Hematopoietic multipotent progenitor cell (in vitro differentiated cells): ENCODE measurements at regions not wholly inside any gene's neighbourhood (a gene's known extent, or its start where the extent isn't known, plus 50 kb on each side); places are given as distances from the start of the nearest gene placed in this dataset.
A peak's percentile ranks its signal among the peaks of the same experiment; 100 is the strongest.
"Not testable (repeated sequence)": the region's sequence is repeated elsewhere in the genome, so short reads cannot be mapped to it uniquely, and the experiment has no call there.

Source experiments
- DNase-seq, 3 donors: peaks; one replicate each; pipeline ENCODE4 v3.0.0-alpha.2; 2011 to 2015; ENCODE audit warnings: low read depth in 2 of 3, low spot score in 2 of 3

DNA sequence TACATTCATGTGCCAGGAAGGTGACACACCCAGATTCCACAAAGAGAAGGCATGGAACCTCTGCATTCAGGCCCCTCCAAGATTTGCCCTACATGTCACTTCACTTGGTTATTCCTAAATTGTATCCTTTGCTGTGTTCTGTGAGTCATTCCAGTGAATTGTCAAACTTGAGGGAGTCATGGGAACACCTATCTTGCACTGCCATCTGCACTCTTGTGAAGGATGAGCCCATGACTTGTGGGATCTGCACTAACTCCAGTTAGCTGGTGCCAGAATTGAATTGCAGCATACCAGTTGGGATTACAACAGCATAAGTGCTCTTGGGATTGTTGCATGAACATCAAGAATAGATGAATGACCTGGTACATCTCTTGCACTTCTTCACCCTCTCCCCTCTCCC, 1288.0 kb upstream of the ZEB2 start:
- DNase-seq = no peak

- DNase-seq = no peak
These were observed 1287.6 kb upstream of the ZEB2 start for GRCh38 chr2:145807554-145807953.

GRCh38 chr2:145806546-145806945, 1286.6 kb upstream of the ZEB2 start:
- DNase-seq = no peak

GRCh38 chr2:145802133-145802532, 1282.2 kb upstream of the ZEB2 start:
- DNase-seq = no peak

- no peak for DNase-seq
These were observed 1281.3 kb upstream of the ZEB2 start for GRCh38 chr2:145801210-145801609.

- no peak for DNase-seq
These were observed 1280.5 kb upstream of the ZEB2 start for GRCh38 chr2:145800151-145801091.

DNA sequence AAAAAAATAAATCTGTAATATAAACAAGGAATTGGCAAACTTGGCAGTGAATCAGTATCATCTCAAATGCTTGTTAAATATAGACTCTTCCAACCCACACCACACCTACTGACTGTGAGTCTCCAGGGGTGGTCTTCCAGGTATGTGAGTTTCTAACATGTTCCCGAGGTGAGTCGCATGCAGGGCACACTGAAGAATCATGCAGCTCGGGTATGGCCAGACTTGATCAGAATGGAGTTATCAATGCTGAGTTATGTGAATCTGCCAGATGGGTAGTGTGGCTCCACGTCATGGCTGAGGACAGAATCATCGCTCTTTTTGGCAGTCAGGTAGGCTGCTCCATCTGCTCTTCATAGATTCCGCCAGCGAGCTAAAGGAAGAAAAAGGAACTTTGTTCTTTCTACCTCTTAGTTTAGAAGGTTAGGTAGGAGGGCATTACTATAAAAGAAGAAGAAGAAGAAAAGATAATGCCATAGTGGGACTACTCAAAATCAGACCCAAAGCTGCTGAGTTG, 1279.7 kb upstream of the ZEB2 start:
- DNase-seq = no peak

GRCh38 chr2:145798419-145798818, 1278.5 kb upstream of the ZEB2 start:
- DNase-seq = no peak

- no peak for DNase-seq
These were observed 1277.8 kb upstream of the ZEB2 start for GRCh38 chr2:145797692-145798091.

GRCh38 chr2:145792745-145793144, 1272.8 kb upstream of the ZEB2 start:
- no peak for DNase-seq

- no peak for DNase-seq
These were observed 1269.7 kb upstream of the ZEB2 start for GRCh38 chr2:145789636-145790035.

DNA sequence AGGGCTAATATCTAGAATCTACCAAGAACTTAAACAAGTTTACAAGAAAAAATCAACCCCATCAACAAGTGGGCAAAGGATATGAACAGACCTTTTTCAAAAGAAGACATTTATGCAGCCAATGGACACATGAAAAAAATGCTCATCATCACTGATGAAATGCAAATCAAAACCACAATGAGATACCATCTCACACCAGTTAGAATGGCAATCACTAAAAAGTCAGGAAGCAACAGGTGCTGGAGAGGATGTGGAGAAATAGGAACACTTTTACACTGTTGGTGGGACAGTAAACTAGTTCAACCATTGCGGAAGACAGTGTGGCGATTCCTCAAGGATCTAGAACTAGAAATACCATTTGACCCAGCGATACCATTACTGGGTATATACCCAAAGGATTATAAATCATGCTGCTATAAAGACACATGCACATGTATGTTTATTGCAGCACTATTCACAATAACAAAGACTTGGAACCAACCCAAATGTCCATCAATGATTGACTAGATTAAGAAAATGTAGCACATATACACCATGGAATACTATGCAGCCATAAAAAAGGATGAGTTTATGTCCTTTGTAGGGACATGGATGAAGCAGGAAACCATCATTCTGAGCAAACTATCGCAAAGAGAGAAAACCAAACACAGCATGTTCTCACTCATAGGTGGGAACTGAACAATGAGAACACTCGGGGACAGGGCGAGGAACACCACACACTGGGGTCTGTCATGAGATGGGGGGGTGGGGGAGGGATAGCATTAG, 1267.9 kb upstream of the ZEB2 start:
- DNase-seq = not testable (repeated sequence)

- DNase-seq = not testable (repeated sequence)
These were observed 1262.7 kb upstream of the ZEB2 start for GRCh38 chr2:145782607-145783006.

DNA sequence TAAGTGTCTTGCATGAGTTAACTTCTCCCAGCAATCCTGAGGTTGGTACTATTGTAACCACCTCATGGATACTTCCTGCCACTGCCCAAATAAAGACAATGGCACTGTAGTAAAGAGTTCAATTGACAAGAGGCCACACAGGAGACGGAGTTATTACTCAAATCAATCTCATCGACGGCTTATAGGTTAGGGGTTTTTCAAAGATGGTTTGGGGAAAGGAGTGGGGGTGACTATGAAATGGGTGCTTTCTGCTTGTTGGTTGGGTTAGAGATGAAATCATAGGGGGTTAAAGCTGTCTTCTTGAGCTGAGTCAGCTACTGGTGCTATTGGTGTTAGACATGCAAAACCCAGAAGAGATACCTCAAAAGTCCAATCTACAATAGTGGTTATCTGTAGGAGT, 1258.0 kb upstream of the ZEB2 start:
- DNase-seq = no peak

- peak in 2 of 3 donors; percentile 4 to 11 for DNase-seq
These were observed 1257.4 kb upstream of the ZEB2 start for GRCh38 chr2:145777297-145777696.

DNA sequence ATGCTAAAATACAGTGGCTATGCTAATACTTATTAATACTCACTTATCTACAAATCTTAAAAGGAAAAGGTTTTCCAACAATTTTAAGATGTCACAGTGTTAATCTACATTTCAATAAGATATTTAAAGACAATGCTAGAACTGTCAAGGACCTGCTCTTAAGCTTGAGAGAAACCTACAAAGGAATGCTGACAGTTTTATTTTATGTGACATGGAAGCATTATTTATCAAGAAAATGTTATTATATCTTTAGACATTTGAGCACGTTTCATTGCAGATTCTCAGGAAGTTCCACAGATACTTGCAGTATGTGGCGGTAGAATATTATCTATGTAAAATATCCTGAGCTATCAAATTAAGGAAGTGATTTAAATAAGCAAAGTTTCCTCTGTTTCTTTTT, 1255.7 kb upstream of the ZEB2 start:
- DNase-seq = no peak

DNA sequence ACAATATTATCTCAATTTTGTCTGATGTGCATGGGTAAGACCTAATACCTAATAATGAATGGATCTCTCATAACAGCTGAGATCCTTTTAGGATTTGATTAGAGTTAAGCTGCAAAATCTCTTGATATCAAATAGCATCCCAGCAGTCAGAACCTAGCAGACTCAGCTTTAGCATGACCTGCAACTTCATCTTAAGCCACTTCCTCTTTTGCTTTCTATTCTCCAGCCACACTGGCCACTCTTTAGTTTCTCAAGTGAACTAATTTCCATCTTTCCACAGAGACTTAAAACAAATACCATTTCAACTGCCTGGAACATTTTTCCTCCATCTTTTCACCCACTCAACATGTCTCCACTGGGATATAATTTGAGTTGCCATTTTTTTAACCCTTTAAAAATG, 1251.6 kb upstream of the ZEB2 start:
- peak in 1 of 3 donors; percentile 32 for DNase-seq

GRCh38 chr2:145769011-145769716, 1249.2 kb upstream of the ZEB2 start:
- DNase-seq = no peak

DNA sequence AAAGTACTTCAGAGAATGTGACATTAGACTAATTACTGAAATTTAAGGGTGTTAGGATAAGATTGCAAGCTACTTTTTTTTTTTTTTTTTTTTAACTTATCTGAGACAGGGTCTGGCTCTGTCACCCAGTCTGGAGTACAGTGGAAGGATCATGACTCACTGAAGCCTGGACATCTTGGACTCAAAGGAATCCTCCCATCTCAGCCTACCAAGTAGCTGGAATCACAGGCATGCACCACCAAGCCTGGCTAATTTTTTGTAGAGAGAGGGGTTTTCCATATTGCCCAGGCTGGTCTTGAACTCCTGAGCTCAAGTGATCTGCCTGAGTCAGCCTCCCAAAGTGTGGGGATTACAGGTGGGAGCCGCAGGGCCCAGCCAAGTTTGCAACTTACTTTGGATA, 1246.0 kb upstream of the ZEB2 start:
- no peak for DNase-seq

DNA sequence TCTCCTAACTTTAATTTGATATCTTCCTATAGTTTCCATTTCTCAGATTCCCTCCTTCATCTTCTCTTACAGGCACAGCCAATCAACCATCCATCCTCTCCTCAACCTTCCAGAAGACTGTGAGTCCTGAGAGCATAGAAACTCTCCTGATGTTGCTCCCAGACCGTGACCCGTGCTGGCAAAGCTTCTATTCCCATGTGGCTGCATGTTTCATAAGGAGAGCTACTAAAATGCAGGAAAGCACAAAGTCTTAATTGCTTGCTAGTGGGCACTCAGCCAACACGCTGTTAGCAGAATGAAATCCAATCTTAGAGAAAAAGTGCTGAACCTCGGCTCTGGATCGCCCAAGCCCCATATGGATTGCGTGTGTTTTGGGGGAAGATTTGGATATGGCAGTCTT, 1244.7 kb upstream of the ZEB2 start:
- no peak for DNase-seq
